ENCODE measurements at regions not wholly inside any gene's neighbourhood (a gene's known extent, or its start where the extent isn't known, plus 50 kb on each side); places are given as distances from the start of the nearest gene placed in this dataset.

GRCh38 chr3:103189941-103190340, 755.1 kb downstream of the ZPLD1 start:
- Histone ChIP-seq H3K56ac (replicated peaks; ENCODE audit: insufficient read length, low read depth, low read length) (no peak overlapping the region), H4K20me1 (replicated peaks in 1 of 2; ENCODE audit: control insufficient read depth in 1 of 2, insufficient read depth in 2 of 2, low read length in 2 of 2) (no peaks in the 10 kb centered on the region), H3K9ac (replicated peaks in 1 of 4; ENCODE audit: extremely low read depth in 1 of 4, low read depth in 3 of 4, low read length in 3 of 4) (no peak overlapping the region), H3K9me3 (ENCODE audit: insufficient read depth in 2 of 2, low read depth in 1 of 2, low read length in 1 of 2) (no peaks in the 10 kb centered on the region), H3K79me1 (ENCODE audit: low read depth, low read length) (no peaks in the 10 kb centered on the region), H3K27me3 (replicated peaks in 1 of 4; ENCODE audit: control insufficient read depth in 3 of 4, extremely low read depth in 1 of 4, insufficient read depth in 3 of 4, low read length in 3 of 4) (no peaks in the 10 kb centered on the region), H3K14ac (ENCODE audit: insufficient read length) (no peak overlapping the region), H3K27ac (ENCODE audit: low read depth, low read length) (no peak overlapping the region), H4K91ac (replicated peaks; ENCODE audit: insufficient read length, low read length) (no peak overlapping the region), H2AFZ (ENCODE audit: low read length) (no peak overlapping the region), H3K4me2 (ENCODE audit: insufficient read depth in 1 of 2, low read depth in 2 of 2, low read length in 2 of 2) (no peak overlapping the region), H3K4ac (replicated peaks; ENCODE audit: insufficient read length, low read depth, low read length) (no peak overlapping the region), H3K23ac (ENCODE audit: insufficient read length) (no peak overlapping the region), H2BK15ac (ENCODE audit: low read length) (no peak overlapping the region), H2BK20ac (ENCODE audit: low read length) (no peak overlapping the region), H3K23me2 (ENCODE audit: low read depth, low read length) (no peaks in the 10 kb centered on the region), H4K5ac (ENCODE audit: insufficient read length, low read depth, low read length) (no peak overlapping the region), H3K4me3 (ENCODE audit: extremely low read depth in 1 of 4, insufficient read depth in 2 of 4, low read depth in 3 of 4, low read length in 4 of 4) (no peak overlapping the region), H2BK12ac (ENCODE audit: low read depth, low read length) (no peak overlapping the region), H2BK5ac (ENCODE audit: low read depth, low read length) (no peak overlapping the region), H2AK5ac (ENCODE audit: low read depth, low read length) (no peak overlapping the region), H3K18ac (ENCODE audit: extremely low read depth, low read length) (no peak overlapping the region), H4K8ac (ENCODE audit: extremely low read depth, insufficient read depth, low read length) (no peak overlapping the region), H3K36me3 (ENCODE audit: control insufficient read depth in 2 of 4, insufficient read depth in 4 of 4, low read length in 3 of 4) (no peaks in the 10 kb centered on the region), H2BK120ac (replicated peaks; ENCODE audit: low read depth, low read length) (no peak overlapping the region), H3K4me1 (replicated peaks in 1 of 4; ENCODE audit: control insufficient read depth in 3 of 4, insufficient read depth in 4 of 4, low read length in 3 of 4) (no peaks in the 10 kb centered on the region), H3K79me2 (ENCODE audit: control insufficient read depth in 1 of 2, insufficient read depth in 2 of 2, low read length in 2 of 2) (no peaks in the 10 kb centered on the region)
- no peak for DNase-seq (ENCODE audit: low read depth in 1 of 2, low spot score in 2 of 2)
- CTCF ChIA-PET (ENCODE audit: partially characterized antibody): no interaction called here
- POLR2A ChIA-PET (ENCODE audit: partially characterized antibody): no interaction called here
- no peak for FAIRE-seq
- TF ChIP-seq TCF12 (IDR thresholded peaks at IDR 0.05; ENCODE audit: low read depth, low read length): no peak
- no peak for TF ChIP-seq NANOG (IDR thresholded peaks at IDR 0.05; ENCODE audit: insufficient read depth, low read depth, low read length, poor library complexity, severe bottlenecking)
- TF ChIP-seq YY1 (IDR thresholded peaks at IDR 0.05; ENCODE audit: low read depth, low read length): no peak
- TF ChIP-seq HDAC2 (IDR thresholded peaks at IDR 0.05; ENCODE audit: borderline replicate concordance in 1 of 2, low read depth in 2 of 2, low read length in 2 of 2): no peak
- TF ChIP-seq GABPA (IDR thresholded peaks at IDR 0.05; ENCODE audit: borderline replicate concordance, insufficient read depth, low read length): no peak
- no peak for TF ChIP-seq BCL11A (IDR thresholded peaks at IDR 0.05; ENCODE audit: low read depth in 2 of 2, low read length in 2 of 2)
- no peak for TF ChIP-seq ZNF274 (IDR thresholded peaks at IDR 0.05; ENCODE audit: borderline replicate concordance, extremely low read depth, low read length)
- no peak for TF ChIP-seq E2F6 (IDR thresholded peaks at IDR 0.05)
- TF ChIP-seq RAD21 (IDR thresholded peaks at IDR 0.05 in 1 of 2, conservative IDR thresholded peaks at IDR 0.05 in 1 of 2; ENCODE audit: low read depth in 2 of 2, low read length in 2 of 2): no peak
- TF ChIP-seq POLR2A (IDR thresholded peaks at IDR 0.05; ENCODE audit: control extremely low read depth in 1 of 2, low read depth in 2 of 2, low read length in 2 of 2): no peak
- no peak for TF ChIP-seq ATF2 (IDR thresholded peaks at IDR 0.05; ENCODE audit: low read length)
- no peak for TF ChIP-seq SIN3A (conservative IDR thresholded peaks at IDR 0.05 in 1 of 2, IDR thresholded peaks at IDR 0.05 in 1 of 2; ENCODE audit: low read depth in 1 of 2, low read length in 2 of 2)
- TF ChIP-seq TBP (IDR thresholded peaks at IDR 0.05; ENCODE audit: low read depth, low read length): no peak
